Ovary (tissue), 3 donors: ENCODE measurements at regions not wholly inside any gene's neighbourhood (a gene's known extent, or its start where the extent isn't known, plus 50 kb on each side); places are given as distances from the start of the nearest gene placed in this dataset.

Experiments
- EP300 ChIP-seq: sonication (generic); formaldehyde crosslinking; IDR thresholded peaks from one replicate; pipeline ENCODE4 v1.6.1; 2017; ENCODE audit warnings: antibody characterized with exemption
- POLR2A ChIP-seq: fragments of 450-650 bp; IDR thresholded peaks from one replicate; pipeline ENCODE4 v1.6.1; 2017; ENCODE audit warnings: antibody characterized with exemption, mild to moderate bottlenecking, moderate library complexity
- TF ChIP-seq, protein P1 (sequence below), 3 donors: fragments of 450-650 bp in 2 of 3; fragments of 200-600 bp in 1 of 3; IDR thresholded peaks; one replicate each; pipeline versions ENCODE4 v1.5.1 to v1.8.0; 2016 to 2022; ENCODE audit warnings: antibody characterized with exemption in 3 of 3, mild to moderate bottlenecking in 1 of 3
- donor health status: DM: no; HTN: no; CAD: no.

DNA sequence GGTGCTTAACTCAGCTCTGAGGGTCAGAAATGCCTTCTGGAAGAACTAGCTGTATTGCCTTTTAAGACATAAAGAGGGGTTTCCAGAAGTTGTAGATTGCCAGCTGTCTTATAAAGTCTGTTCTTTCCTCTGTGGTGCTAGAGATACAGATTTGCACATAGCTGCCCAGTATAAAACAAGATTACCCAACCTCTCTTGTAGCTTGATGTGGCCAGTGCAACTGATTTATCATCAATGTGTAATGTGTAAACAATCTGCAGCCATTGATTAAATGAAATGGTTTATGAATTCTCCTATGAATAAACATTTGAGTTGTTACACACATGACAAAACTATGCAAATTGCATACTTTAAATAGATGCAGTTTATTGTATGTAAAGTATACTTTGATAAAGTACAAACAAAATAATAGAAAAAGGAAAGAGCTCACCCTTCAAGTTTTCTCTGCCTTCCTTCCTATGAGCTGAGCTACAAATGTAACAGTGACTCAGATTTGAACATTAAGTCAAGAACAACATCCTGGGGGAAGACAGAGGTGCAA lies 195.2 kb downstream of the TMEM26 start:
- TF ChIP-seq, protein P1, sequence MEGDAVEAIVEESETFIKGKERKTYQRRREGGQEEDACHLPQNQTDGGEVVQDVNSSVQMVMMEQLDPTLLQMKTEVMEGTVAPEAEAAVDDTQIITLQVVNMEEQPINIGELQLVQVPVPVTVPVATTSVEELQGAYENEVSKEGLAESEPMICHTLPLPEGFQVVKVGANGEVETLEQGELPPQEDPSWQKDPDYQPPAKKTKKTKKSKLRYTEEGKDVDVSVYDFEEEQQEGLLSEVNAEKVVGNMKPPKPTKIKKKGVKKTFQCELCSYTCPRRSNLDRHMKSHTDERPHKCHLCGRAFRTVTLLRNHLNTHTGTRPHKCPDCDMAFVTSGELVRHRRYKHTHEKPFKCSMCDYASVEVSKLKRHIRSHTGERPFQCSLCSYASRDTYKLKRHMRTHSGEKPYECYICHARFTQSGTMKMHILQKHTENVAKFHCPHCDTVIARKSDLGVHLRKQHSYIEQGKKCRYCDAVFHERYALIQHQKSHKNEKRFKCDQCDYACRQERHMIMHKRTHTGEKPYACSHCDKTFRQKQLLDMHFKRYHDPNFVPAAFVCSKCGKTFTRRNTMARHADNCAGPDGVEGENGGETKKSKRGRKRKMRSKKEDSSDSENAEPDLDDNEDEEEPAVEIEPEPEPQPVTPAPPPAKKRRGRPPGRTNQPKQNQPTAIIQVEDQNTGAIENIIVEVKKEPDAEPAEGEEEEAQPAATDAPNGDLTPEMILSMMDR (IDR thresholded peaks at IDR 0.05): no peak
- TF ChIP-seq POLR2A: no peak
- no peak for TF ChIP-seq EP300
